Kidney glomerular epithelial cell (primary cell): ENCODE measurements at regions not wholly inside any gene's neighbourhood (a gene's known extent, or its start where the extent isn't known, plus 50 kb on each side); places are given as distances from the start of the nearest gene placed in this dataset.

Source experiments
- DNase-seq: peaks from one replicate; lab custom pipeline; 2025; lab: John Stamatoyannopoulos, UW

DNA sequence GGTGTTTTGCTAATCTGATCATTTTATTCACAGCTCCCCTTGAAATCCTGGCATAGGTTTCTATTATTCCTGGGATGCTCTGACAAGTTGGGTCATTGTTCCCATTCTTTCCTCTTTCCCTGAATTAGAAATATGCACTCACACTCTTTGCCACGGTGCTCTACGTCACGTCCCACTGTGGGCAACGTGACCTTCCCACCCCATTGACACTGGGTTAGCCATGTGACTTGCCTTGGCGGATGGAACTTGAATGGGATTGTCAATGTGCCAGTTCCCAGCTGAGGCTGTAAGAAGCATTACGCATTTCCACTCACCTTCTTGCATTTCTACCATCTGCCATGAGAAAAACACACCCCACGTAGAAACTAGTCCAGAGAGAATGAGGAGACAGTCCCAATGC lies 492.4 kb downstream of the SHISA9 start:
- DNase-seq: no peak

DNA sequence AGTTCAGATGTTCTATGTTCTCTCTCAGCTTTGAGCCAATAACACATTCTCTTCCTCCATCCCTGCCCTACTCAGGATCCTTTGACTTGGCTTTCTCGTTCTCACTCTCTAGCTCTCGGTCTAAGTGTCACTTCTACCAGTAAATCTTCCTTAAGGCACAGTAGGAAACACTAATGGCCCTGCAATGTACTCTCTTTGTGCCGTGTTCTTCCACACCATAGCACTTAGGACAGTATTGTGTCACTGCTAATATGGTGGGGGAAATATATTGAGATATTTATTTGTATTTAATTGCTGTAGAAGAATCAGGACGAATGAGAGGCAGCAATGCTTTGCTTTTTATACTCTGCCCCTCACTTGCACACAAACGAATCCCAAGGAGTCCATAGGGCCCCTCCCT lies 493.1 kb downstream of the SHISA9 start:
- no peak for DNase-seq

DNA sequence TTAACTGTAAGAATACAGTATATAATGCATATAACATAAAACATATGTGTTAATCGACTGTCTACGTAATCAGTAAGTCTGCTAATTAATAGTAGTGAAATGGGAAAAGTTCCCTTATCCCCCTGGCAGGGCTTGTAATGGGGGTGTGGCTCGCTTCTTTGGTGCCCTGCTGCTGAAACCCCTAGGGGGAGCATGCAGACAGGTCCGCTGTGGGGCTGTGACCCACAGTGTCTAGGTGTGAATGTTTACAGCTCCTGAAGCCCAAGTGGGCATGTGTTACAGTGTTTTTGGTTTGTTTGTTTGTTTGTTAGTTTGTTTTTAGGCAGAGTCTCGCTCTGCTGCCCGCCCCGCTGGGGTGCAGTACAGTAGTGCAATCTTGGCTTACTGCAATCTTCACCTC lies 495.7 kb downstream of the SHISA9 start:
- DNase-seq: no peak

DNA sequence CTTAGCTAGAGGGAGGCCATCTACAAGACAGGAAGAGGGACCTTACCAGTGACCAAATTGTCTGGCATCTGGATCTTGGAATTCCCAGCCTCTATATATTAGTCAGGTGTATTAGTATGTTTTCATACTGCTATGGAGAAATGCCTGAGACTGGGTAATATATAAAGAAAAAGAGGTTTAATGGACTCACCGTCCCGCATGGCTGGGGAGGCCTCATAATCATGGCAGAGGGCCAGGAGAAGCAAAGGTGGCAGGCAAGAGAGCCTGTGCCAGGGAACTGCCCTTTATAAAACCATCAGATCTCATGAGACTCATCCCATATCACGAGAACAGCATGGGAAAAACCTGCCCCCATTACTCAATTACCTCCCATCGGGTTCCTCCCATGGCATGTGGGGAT lies 500.2 kb downstream of the SHISA9 start:
- peak; percentile 49 for DNase-seq

DNA sequence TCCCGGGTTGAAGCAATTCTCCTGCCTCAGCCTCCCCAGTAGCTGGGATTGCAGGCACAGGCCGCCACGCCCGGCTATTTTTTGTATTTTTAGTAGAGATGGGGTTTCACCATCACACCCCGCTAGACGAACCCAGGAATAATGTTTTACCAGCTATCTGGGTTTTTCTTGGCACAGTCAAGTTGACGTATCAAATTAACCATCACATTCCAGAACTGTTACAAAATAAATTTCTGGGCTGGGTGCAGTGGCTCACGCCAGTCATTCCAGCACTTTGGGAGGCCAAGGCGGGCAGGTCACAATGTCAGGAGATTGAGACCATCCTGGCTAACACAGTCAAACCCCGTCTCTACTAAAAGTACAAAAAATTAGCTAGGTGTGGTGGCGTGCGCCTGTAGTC lies 501.2 kb downstream of the SHISA9 start:
- DNase-seq: peak; percentile 49

DNA sequence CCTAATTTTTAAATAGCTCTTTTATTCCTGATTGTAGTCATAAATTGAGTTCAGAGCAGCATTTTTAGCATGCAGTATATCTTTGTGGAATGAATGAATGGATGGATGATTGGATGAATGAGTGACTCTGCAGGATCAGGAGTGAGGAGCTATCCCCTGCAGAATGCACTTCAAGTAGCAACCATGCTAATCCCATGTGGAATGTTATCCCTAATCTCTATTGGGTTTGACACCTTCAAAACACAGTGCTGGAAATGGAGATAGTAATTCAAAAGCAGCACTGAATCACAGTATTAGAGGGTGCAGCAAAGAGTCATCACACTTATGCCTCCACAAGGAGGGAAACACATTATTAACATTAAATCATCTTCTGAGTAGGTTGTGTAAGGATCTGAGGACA lies 501.9 kb downstream of the SHISA9 start:
- DNase-seq: no peak

DNA sequence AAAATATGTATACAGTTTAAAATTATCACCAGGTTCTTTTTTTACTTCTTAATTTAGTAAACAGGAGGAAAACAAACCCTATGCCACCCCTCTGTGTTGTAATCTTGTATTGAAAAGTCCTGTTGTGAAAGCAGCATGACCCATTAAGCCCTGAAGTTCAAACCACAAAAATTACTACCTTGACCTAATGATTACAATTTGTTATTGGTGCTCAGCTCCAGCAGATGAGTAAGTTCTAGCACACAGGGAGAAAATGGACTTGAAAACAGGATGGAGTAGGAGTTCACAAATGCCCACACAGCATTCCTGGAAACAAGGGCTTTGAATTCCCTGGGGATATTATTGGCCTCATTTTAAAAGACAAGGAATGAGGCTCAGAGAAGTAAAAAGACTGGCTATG lies 505.8 kb upstream of the ERCC4 start:
- DNase-seq: no peak

DNA sequence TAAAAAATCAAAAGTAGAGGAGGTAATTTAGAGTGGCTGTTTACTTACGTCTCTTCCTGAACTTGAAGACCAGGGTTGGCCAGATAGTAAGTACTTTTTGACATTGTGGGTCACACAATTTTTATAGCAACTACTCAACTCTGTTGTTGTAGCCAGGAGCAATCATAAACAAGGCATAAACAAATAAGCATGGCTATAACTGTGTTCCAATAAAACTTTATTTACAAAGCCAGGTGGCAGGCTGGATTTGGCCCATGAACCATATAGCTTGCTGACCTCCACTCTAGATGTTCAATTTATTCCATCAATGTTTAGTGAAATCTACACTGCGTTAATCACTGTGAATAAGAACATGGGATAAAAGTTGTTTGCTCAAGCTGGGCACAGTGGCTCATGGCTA lies 500.4 kb upstream of the ERCC4 start:
- no peak for DNase-seq

DNA sequence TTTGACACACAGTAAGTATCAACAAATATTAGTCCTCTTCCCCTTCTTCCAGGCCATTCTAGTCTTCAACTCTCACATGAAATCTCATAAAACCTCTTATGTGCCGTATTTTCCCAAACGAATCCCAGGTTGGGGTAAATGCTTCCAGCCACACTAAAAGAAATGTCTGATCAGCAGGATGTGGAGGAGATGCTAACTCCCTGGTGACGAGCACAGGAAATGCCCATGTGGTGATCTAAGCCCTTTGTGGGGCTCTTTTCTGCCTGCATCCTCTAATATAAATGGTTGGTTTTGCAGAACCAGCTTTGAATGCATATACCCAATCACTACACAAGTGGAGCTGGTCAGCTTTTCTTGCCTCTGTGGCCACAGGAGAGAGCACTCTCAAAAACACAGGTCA lies 498.2 kb upstream of the ERCC4 start:
- peak; percentile 7 for DNase-seq

GRCh38 chr16:13425836-13426235 lies 494.1 kb upstream of the ERCC4 start:
- no peak for DNase-seq

- DNase-seq: no peak
Observed at GRCh38 chr16:13426269-13426668, 493.7 kb upstream of the ERCC4 start.

- no peak for DNase-seq
Observed at GRCh38 chr16:13426736-13427135, 493.2 kb upstream of the ERCC4 start.

GRCh38 chr16:13427943-13428342 lies 492.0 kb upstream of the ERCC4 start:
- DNase-seq: no peak

GRCh38 chr16:13429416-13429815 lies 490.5 kb upstream of the ERCC4 start:
- no peak for DNase-seq

- peak; percentile 37 for DNase-seq
Observed at GRCh38 chr16:13435415-13435814, 484.5 kb upstream of the ERCC4 start.

DNA sequence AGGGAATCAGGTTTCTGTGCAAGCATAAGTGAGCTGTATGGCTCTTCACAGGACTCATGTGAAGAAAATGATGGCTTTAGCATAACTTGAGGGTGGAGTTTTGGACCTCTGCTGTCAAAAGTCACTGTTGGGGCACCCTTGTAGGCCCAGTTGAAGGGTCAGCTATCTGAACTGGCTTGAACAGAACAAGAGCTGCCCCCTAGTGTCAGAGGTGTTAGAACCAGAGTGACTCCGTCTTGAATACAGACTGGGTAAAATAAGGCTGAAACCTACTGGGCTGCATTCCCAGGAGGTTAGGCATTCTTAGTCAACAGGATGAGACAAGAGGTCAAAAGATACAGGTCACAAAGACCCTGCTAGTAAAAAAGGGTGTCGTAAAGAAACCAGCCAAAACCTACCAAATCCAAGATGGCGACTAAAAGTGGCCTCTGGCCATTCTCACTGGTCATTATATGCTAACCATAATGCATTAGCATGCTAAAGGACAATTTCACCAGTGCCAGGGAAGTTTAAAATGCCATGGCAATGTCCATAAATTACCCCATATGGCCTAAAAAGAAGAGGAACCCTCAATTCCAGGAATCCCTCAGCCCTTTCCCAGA lies 484.0 kb upstream of the ERCC4 start:
- DNase-seq: no peak

GRCh38 chr16:13436641-13437412 lies 483.1 kb upstream of the ERCC4 start:
- peak; percentile 99 for DNase-seq

- DNase-seq: no peak
Observed at GRCh38 chr16:13437413-13437795, 482.6 kb upstream of the ERCC4 start.

DNA sequence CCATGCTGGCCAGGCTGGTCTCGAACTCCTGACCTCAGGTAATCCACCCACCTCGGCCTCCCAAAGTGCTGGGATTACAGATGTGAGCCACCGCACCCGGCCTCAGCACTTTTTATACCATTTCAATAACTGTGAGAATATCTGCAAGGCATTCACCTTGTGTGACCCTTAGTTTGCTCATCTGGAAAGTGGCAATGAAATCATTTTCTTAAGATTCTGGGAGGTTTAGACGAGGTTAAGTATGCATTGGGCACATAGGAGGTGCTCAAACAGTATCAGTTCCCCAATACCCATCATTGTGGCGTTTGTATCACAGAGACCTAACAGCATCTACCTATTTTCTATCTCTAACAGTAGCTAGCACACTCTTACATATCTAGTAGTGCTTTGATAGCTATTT lies 481.9 kb upstream of the ERCC4 start:
- DNase-seq: no peak

- DNase-seq: no peak
Observed at GRCh38 chr16:13439766-13440165, 480.2 kb upstream of the ERCC4 start.

- no peak for DNase-seq
Observed at GRCh38 chr16:13441675-13442074, 478.3 kb upstream of the ERCC4 start.

DNA sequence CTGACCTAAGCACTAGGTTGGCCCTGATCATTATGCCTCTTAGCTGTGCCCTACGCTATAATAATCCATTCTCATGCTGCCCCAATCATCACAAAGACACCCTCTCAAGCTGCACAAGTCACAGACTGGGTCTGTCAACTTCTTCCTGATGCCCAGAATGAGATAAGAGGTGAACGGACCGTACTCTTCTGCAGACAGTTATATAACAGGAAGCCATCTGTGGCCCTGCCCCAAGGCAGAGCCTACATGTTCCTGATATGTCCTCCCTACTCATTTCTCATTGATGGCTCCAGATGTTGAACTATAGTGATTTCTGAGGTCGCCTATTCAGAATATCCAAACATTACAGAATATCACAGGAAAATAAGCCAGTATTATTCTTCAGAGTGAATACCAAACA lies 471.6 kb upstream of the ERCC4 start:
- no peak for DNase-seq

GRCh38 chr16:13453325-13453724 lies 466.6 kb upstream of the ERCC4 start:
- peak; percentile 55 for DNase-seq

- peak; percentile 61 for DNase-seq
Observed at GRCh38 chr16:13453938-13454553, 465.9 kb upstream of the ERCC4 start.
